ENCODE measurements at regions not wholly inside any gene's neighbourhood (a gene's known extent, or its start where the extent isn't known, plus 50 kb on each side); places are given as distances from the start of the nearest gene placed in this dataset.

- Histone ChIP-seq H3K36me3 (ENCODE audit: control insufficient read depth in 4 of 4, insufficient read depth in 4 of 4, low read length in 3 of 4) (no peaks in the 10 kb centered on the region), H3K9me3 (ENCODE audit: control extremely low read depth in 1 of 5, control insufficient read depth in 4 of 5, insufficient read depth in 2 of 5, low read depth in 1 of 5, low read length in 4 of 5) (no peaks in the 10 kb centered on the region), H3K27me3 (replicated peaks in 2 of 5; ENCODE audit: control insufficient read depth in 4 of 5, insufficient read depth in 5 of 5, low read length in 4 of 5) (no peaks in the 10 kb centered on the region), H3K4me3 (ENCODE audit: control insufficient read depth in 1 of 7, extremely low read depth in 1 of 7, insufficient read depth in 4 of 7, low read depth in 2 of 7, low read length in 6 of 7) (no peak overlapping the region), H3K4me1 (ENCODE audit: control extremely low read depth in 1 of 4, control insufficient read depth in 4 of 4, insufficient read depth in 4 of 4, low read length in 3 of 4) (no peaks in the 10 kb centered on the region), H3K27ac (ENCODE audit: insufficient read depth in 1 of 2, low read depth in 1 of 2, low read length in 2 of 2, poor library complexity in 1 of 2, severe bottlenecking in 2 of 2) (no peak overlapping the region)
- 100% methylated on average over 1 of the region's 1 CpG for WGBS (ENCODE audit: insufficient coverage)
- no peak for DNase-seq
- POLR2A ChIA-PET, result interaction anchor here (0.6 kb wide), 1 partner anchor 225 kb away, joined by 3 read pairs; no protein-coding TSS in a partner anchor
- CTCF ChIA-PET, result interaction anchor here (0.7 kb wide), 2 partner anchors 9 to 393 kb away, joined by 3 read pairs; no protein-coding TSS in a partner anchor
Observed at GRCh38 chr12:89070603-89071002, 281.7 kb downstream of the DUSP6 start.

- no peak overlapping the region for H3K27ac ChIP-seq (ENCODE audit: insufficient read depth in 1 of 2, low read depth in 1 of 2, low read length in 2 of 2, poor library complexity in 1 of 2, severe bottlenecking in 2 of 2)
- ChIA-PET POLR2A (no interaction called here), CTCF (no interaction called here)
- H3K27me3 ChIP-seq (replicated peaks in 2 of 5; ENCODE audit: control insufficient read depth in 4 of 5, insufficient read depth in 5 of 5, low read length in 4 of 5), result no peaks in the 10 kb centered on the region
- H3K9me3 ChIP-seq (ENCODE audit: control extremely low read depth in 1 of 5, control insufficient read depth in 4 of 5, insufficient read depth in 2 of 5, low read depth in 1 of 5, low read length in 4 of 5), result no peaks in the 10 kb centered on the region
- no peaks in the 10 kb centered on the region for H3K36me3 ChIP-seq (ENCODE audit: control insufficient read depth in 4 of 4, insufficient read depth in 4 of 4, low read length in 3 of 4)
- no peak for DNase-seq
- WGBS (ENCODE audit: insufficient coverage), result 100% methylated on average over 1 of the region's 2 CpGs
- no peaks in the 10 kb centered on the region for H3K4me1 ChIP-seq (ENCODE audit: control extremely low read depth in 1 of 4, control insufficient read depth in 4 of 4, insufficient read depth in 4 of 4, low read length in 3 of 4)
- no peak overlapping the region for H3K4me3 ChIP-seq (ENCODE audit: control insufficient read depth in 1 of 7, extremely low read depth in 1 of 7, insufficient read depth in 4 of 7, low read depth in 2 of 7, low read length in 6 of 7)
Observed at GRCh38 chr12:89069431-89069830, 282.9 kb downstream of the DUSP6 start.

GRCh38 chr12:89067421-89068187 lies 284.7 kb downstream of the DUSP6 start:
- 83% methylated on average over 1 of the region's 2 CpGs for WGBS (ENCODE audit: insufficient coverage)
- no peak for DNase-seq
- CTCF ChIA-PET, result interaction anchor here (0.7 kb wide), 1 partner anchor 387 kb away, joined by 3 read pairs; no protein-coding TSS in a partner anchor
- Histone ChIP-seq H3K9me3 (ENCODE audit: control extremely low read depth in 1 of 5, control insufficient read depth in 4 of 5, insufficient read depth in 2 of 5, low read depth in 1 of 5, low read length in 4 of 5) (no peaks in the 10 kb centered on the region), H3K4me3 (ENCODE audit: control insufficient read depth in 1 of 7, extremely low read depth in 1 of 7, insufficient read depth in 4 of 7, low read depth in 2 of 7, low read length in 6 of 7) (no peak overlapping the region), H3K27ac (ENCODE audit: insufficient read depth in 1 of 2, low read depth in 1 of 2, low read length in 2 of 2, poor library complexity in 1 of 2, severe bottlenecking in 2 of 2) (no peak overlapping the region), H3K4me1 (ENCODE audit: control extremely low read depth in 1 of 4, control insufficient read depth in 4 of 4, insufficient read depth in 4 of 4, low read length in 3 of 4) (no peaks in the 10 kb centered on the region), H3K27me3 (replicated peaks in 2 of 5; ENCODE audit: control insufficient read depth in 4 of 5, insufficient read depth in 5 of 5, low read length in 4 of 5) (no peaks in the 10 kb centered on the region), H3K36me3 (ENCODE audit: control insufficient read depth in 4 of 4, insufficient read depth in 4 of 4, low read length in 3 of 4) (no peaks in the 10 kb centered on the region)
- POLR2A ChIA-PET, result no interaction called here

GRCh38 chr12:89064780-89065179 lies 287.5 kb downstream of the DUSP6 start:
- no peak overlapping the region for H3K27ac ChIP-seq (ENCODE audit: insufficient read depth in 1 of 2, low read depth in 1 of 2, low read length in 2 of 2, poor library complexity in 1 of 2, severe bottlenecking in 2 of 2)
- ChIA-PET POLR2A (no interaction called here), CTCF (interaction anchor here (2.1 kb wide), 1 partner anchor 23 kb away, joined by 7 read pairs; no protein-coding TSS in a partner anchor)
- no peak for DNase-seq
- no peaks in the 10 kb centered on the region for H3K9me3 ChIP-seq (ENCODE audit: control extremely low read depth in 1 of 5, control insufficient read depth in 4 of 5, insufficient read depth in 2 of 5, low read depth in 1 of 5, low read length in 4 of 5)
- H3K4me3 ChIP-seq (ENCODE audit: control insufficient read depth in 1 of 7, extremely low read depth in 1 of 7, insufficient read depth in 4 of 7, low read depth in 2 of 7, low read length in 6 of 7), result no peak overlapping the region
- H3K36me3 ChIP-seq (ENCODE audit: control insufficient read depth in 4 of 4, insufficient read depth in 4 of 4, low read length in 3 of 4), result no peaks in the 10 kb centered on the region
- peaks cover under 1 to 6% (median 4%) of the 10 kb centered on the region in 4 experiments for H3K4me1 ChIP-seq (ENCODE audit: control extremely low read depth in 1 of 4, control insufficient read depth in 4 of 4, insufficient read depth in 4 of 4, low read length in 3 of 4)
- WGBS (ENCODE audit: insufficient coverage), result 92% methylated on average over 3 of the region's 3 CpGs
- H3K27me3 ChIP-seq (replicated peaks in 2 of 5; ENCODE audit: control insufficient read depth in 4 of 5, insufficient read depth in 5 of 5, low read length in 4 of 5), result no peaks in the 10 kb centered on the region

- no peaks in the 10 kb centered on the region for H3K27me3 ChIP-seq (replicated peaks in 2 of 5; ENCODE audit: control insufficient read depth in 4 of 5, insufficient read depth in 5 of 5, low read length in 4 of 5)
- peaks cover 2 to 9% (median 6%) of the 10 kb centered on the region in 4 experiments for H3K4me1 ChIP-seq (ENCODE audit: control extremely low read depth in 1 of 4, control insufficient read depth in 4 of 4, insufficient read depth in 4 of 4, low read length in 3 of 4)
- no peaks in the 10 kb centered on the region for H3K36me3 ChIP-seq (ENCODE audit: control insufficient read depth in 4 of 4, insufficient read depth in 4 of 4, low read length in 3 of 4)
- 100% methylated on average over 1 of the region's 6 CpGs for WGBS (ENCODE audit: insufficient coverage)
- ChIA-PET CTCF (interaction anchor here (1.3 to 2.1 kb wide), 2 partner anchors 22 to 46 kb away, joined by 4 to 7 read pairs; no protein-coding TSS in a partner anchor), POLR2A (no interaction called here)
- H3K27ac ChIP-seq (ENCODE audit: insufficient read depth in 1 of 2, low read depth in 1 of 2, low read length in 2 of 2, poor library complexity in 1 of 2, severe bottlenecking in 2 of 2), result no peak overlapping the region
- no peak overlapping the region for H3K4me3 ChIP-seq (ENCODE audit: control insufficient read depth in 1 of 7, extremely low read depth in 1 of 7, insufficient read depth in 4 of 7, low read depth in 2 of 7, low read length in 6 of 7)
- no peak for DNase-seq
- no peaks in the 10 kb centered on the region for H3K9me3 ChIP-seq (ENCODE audit: control extremely low read depth in 1 of 5, control insufficient read depth in 4 of 5, insufficient read depth in 2 of 5, low read depth in 1 of 5, low read length in 4 of 5)
Observed at GRCh38 chr12:89064151-89064550, 288.1 kb downstream of the DUSP6 start.

- no peaks in the 10 kb centered on the region for H3K36me3 ChIP-seq (ENCODE audit: control insufficient read depth in 4 of 4, insufficient read depth in 4 of 4, low read length in 3 of 4)
- ChIA-PET CTCF (interaction anchor here (0.8 to 2.1 kb wide), 3 partner anchors 13 to 396 kb away, joined by 3 to 7 read pairs (median 3); no protein-coding TSS in a partner anchor), POLR2A (no interaction called here)
- peaks cover 3 to 9% (median 6%) of the 10 kb centered on the region in 4 experiments for H3K4me1 ChIP-seq (ENCODE audit: control extremely low read depth in 1 of 4, control insufficient read depth in 4 of 4, insufficient read depth in 4 of 4, low read length in 3 of 4)
- no peaks in the 10 kb centered on the region for H3K27me3 ChIP-seq (replicated peaks in 2 of 5; ENCODE audit: control insufficient read depth in 4 of 5, insufficient read depth in 5 of 5, low read length in 4 of 5)
- no peaks in the 10 kb centered on the region for H3K9me3 ChIP-seq (ENCODE audit: control extremely low read depth in 1 of 5, control insufficient read depth in 4 of 5, insufficient read depth in 2 of 5, low read depth in 1 of 5, low read length in 4 of 5)
- 100% methylated on average over 1 of the region's 2 CpGs for WGBS (ENCODE audit: insufficient coverage)
- no peak overlapping the region for H3K4me3 ChIP-seq (ENCODE audit: control insufficient read depth in 1 of 7, extremely low read depth in 1 of 7, insufficient read depth in 4 of 7, low read depth in 2 of 7, low read length in 6 of 7)
- no peak overlapping the region for H3K27ac ChIP-seq (ENCODE audit: insufficient read depth in 1 of 2, low read depth in 1 of 2, low read length in 2 of 2, poor library complexity in 1 of 2, severe bottlenecking in 2 of 2)
- DNase-seq, result no peak
Observed at GRCh38 chr12:89062996-89063395, 289.3 kb downstream of the DUSP6 start.
